SK-N-SH (cell line): ENCODE measurements at regions not wholly inside any gene's neighbourhood (a gene's known extent, or its start where the extent isn't known, plus 50 kb on each side); places are given as distances from the start of the nearest gene placed in this dataset.

ENCODE experiments used
- CTCF ChIA-PET: fragments of 300-600, 350-600 bp; formaldehyde crosslinking; extraction: SDS; loops from one replicate; lab custom pipeline; 2021; lab: Yijun Ruan, JAX
- POLR2A ChIA-PET: fragments of 350-600 bp; sonication (Branson Sonifier 250); formaldehyde crosslinking; extraction: SDS; loops from one replicate; lab custom pipeline; 2020; ENCODE audit warnings: antibody characterized with exemption, inconsistent platforms; lab: Yijun Ruan, JAX
- DNase-seq: peaks from one replicate; pipeline ENCODE4 v3.0.0; 2012
- H2AFZ ChIP-seq: fragments of 200-600 bp; sonication (generic); 2 replicates; pipeline ENCODE4 v1.8.1; 2016; ENCODE audit warnings: antibody characterized with exemption, mild to moderate bottlenecking, low read depth
- H3F3A ChIP-seq: fragments of 200-600 bp; sonication (generic); replicated peaks from 2 replicates; pipeline ENCODE3; 2016; ENCODE audit warnings: antibody characterized with exemption, mild to moderate bottlenecking; ENCODE audit not compliant: insufficient read depth
- H3K27ac ChIP-seq, 2 experiments: fragments of 200-500 bp in 1 of 2; fragments of 200-600 bp in 1 of 2; sonication (Bioruptor generic) in 1 of 2; sonication (generic), shearing (Covaris generic) in 1 of 2; 2 replicates each; pipeline versions ENCODE4 v1.5.1 to v1.6.1; 2014 to 2016; ENCODE audit warnings: low read depth in 2 of 2, inconsistent platforms in 1 of 2, low read length in 1 of 2, mild to moderate bottlenecking in 1 of 2, mixed read lengths in 1 of 2
- H3K27me3 ChIP-seq: fragments of 200-600 bp; sonication (generic), shearing (Covaris generic); 2 replicates; pipeline ENCODE4 v1.6.1; 2016; ENCODE audit warnings: mixed run types; ENCODE audit not compliant: insufficient read depth
- H3K36me3 ChIP-seq, 2 experiments: fragments of 200-500 bp in 1 of 2; fragments of 200-600 bp in 1 of 2; sonication (Bioruptor generic) in 1 of 2; sonication (generic) in 1 of 2; replicated peaks in 1 of 2; 2 replicates each; pipeline versions ENCODE3 to v1.5.1; 2014 to 2016; ENCODE audit warnings: low read length in 1 of 2, mild to moderate bottlenecking in 1 of 2; ENCODE audit not compliant: insufficient read depth in 2 of 2, control insufficient read depth in 1 of 2
- H3K4me1 ChIP-seq, 2 experiments: fragments of 200-500 bp in 1 of 2; fragments of 200-600 bp in 1 of 2; sonication (Bioruptor generic) in 1 of 2; sonication (generic), shearing (Covaris generic) in 1 of 2; 2 replicates each; pipeline versions ENCODE4 v1.5.1 to v1.6.1; 2014 to 2016; ENCODE audit warnings: low read depth in 1 of 2, low read length in 1 of 2, mixed run types in 1 of 2; ENCODE audit not compliant: insufficient read depth in 2 of 2, control insufficient read depth in 1 of 2
- H3K4me2 ChIP-seq: fragments of 200-600 bp; sonication (generic), shearing (Covaris generic); 2 replicates; pipeline ENCODE4 v1.6.1; 2017; ENCODE audit warnings: mixed run types
- H3K4me3 ChIP-seq, 2 experiments: fragments of 200-500 bp in 1 of 2; fragments of 200-600 bp in 1 of 2; sonication (Bioruptor generic) in 1 of 2; sonication (generic), shearing (Covaris generic) in 1 of 2; 2 replicates each; pipeline versions ENCODE4 v1.5.1 to v1.8.1; 2014 to 2016; ENCODE audit warnings: low read depth in 2 of 2, inconsistent platforms in 1 of 2, low read length in 1 of 2, mild to moderate bottlenecking in 1 of 2, mixed read lengths in 1 of 2, moderate library complexity in 1 of 2
- H3K79me2 ChIP-seq: fragments of 200-600 bp; sonication (generic); 2 replicates; pipeline ENCODE4 v1.8.1; 2017; ENCODE audit warnings: mild to moderate bottlenecking; ENCODE audit not compliant: insufficient read depth
- H3K9ac ChIP-seq: fragments of 200-600 bp; sonication (generic); 2 replicates; pipeline ENCODE4 v1.6.1; 2017; ENCODE audit warnings: mixed run types
- H3K9me2 ChIP-seq: fragments of 200-600 bp; sonication (generic); 2 replicates; pipeline ENCODE4 v1.6.1; 2017; ENCODE audit warnings: mixed run types
- H3K9me3 ChIP-seq: fragments of 200-600 bp; sonication (generic); 2 replicates; pipeline ENCODE4 v1.6.1; 2017; ENCODE audit warnings: mixed run types, mild to moderate bottlenecking, moderate library complexity
- H4K20me1 ChIP-seq: fragments of 200-600 bp; sonication (generic); 2 replicates; pipeline ENCODE4 v1.6.1; 2017; ENCODE audit warnings: mild to moderate bottlenecking, mixed run types; ENCODE audit not compliant: insufficient read depth
- CHD2 ChIP-seq: fragments of 150-350 bp; IDR thresholded peaks from 2 replicates; pipeline ENCODE4 v1.6.1; 2018; ENCODE audit warnings: low read length; ENCODE audit not compliant: partially characterized antibody
- EP300 ChIP-seq, 2 experiments: IDR thresholded peaks; 2 replicates each; pipeline versions ENCODE4 v1.4.0 to v1.6.1; 2012; ENCODE audit warnings: borderline replicate concordance in 1 of 2, low read depth in 1 of 2, low read length in 1 of 2
- EZH2phosphoT487 ChIP-seq: fragments of 200-600 bp; sonication (generic); IDR thresholded peaks from 2 replicates; pipeline ENCODE4 v1.6.1; 2017; ENCODE audit warnings: low read depth, mixed run types, mild to moderate bottlenecking, antibody characterized with exemption, moderate library complexity, borderline replicate concordance
- FOSL2 ChIP-seq: IDR thresholded peaks from 2 replicates; pipeline ENCODE4 v1.4.0; 2012; ENCODE audit warnings: low read depth, mild to moderate bottlenecking, moderate library complexity, borderline replicate concordance
- FOXJ3 ChIP-seq: sonication (generic); formaldehyde crosslinking; IDR thresholded peaks from 2 replicates; pipeline ENCODE4 v1.5.1; 2020; ENCODE audit warnings: mild to moderate bottlenecking, missing genetic modification reagents
- FOXM1 ChIP-seq: IDR thresholded peaks from 2 replicates; pipeline ENCODE4 v1.4.0; 2012; ENCODE audit warnings: low read depth, mild to moderate bottlenecking
- GABPA ChIP-seq: IDR thresholded peaks from 2 replicates; pipeline ENCODE4 v1.4.0; 2012; ENCODE audit warnings: low read depth, mild to moderate bottlenecking
- GATA2 ChIP-seq: sonication (generic); formaldehyde crosslinking; IDR thresholded peaks from 2 replicates; pipeline ENCODE4 v1.5.0; 2020; ENCODE audit warnings: mild to moderate bottlenecking, missing genetic modification reagents
- MXI1 ChIP-seq: IDR thresholded peaks from 2 replicates; pipeline ENCODE4 v1.6.1; 2012; ENCODE audit warnings: mild to moderate bottlenecking, low read depth, low read length, improper control_type of control experiment
- POLR2AphosphoS5 ChIP-seq: IDR thresholded peaks from 2 replicates; pipeline ENCODE4 v1.6.1; 2012; ENCODE audit warnings: low read depth, low read length
- RCOR1 ChIP-seq: fragments of 150-350 bp; IDR thresholded peaks from 2 replicates; pipeline ENCODE4 v1.6.1; 2017; ENCODE audit warnings: antibody characterized with exemption, low read length
- RFX5 ChIP-seq: IDR thresholded peaks from 2 replicates; pipeline ENCODE4 v1.6.1; 2012; ENCODE audit warnings: mild to moderate bottlenecking, improper control_type of control experiment, low read length
- RXRA ChIP-seq: IDR thresholded peaks from 2 replicates; pipeline ENCODE4 v1.4.0; 2012; ENCODE audit warnings: low read depth, mild to moderate bottlenecking, borderline replicate concordance
- TAF1 ChIP-seq: IDR thresholded peaks from 2 replicates; pipeline ENCODE4 v1.6.1; 2012; ENCODE audit warnings: low read depth, mild to moderate bottlenecking, low read length, moderate library complexity, borderline replicate concordance
- TEAD4 ChIP-seq: IDR thresholded peaks from 2 replicates; pipeline ENCODE4 v1.4.0; 2012; ENCODE audit warnings: mild to moderate bottlenecking, borderline replicate concordance; ENCODE audit not compliant: insufficient read depth
- YY1 ChIP-seq: IDR thresholded peaks from 2 replicates; pipeline ENCODE4 v1.4.0; 2012; ENCODE audit warnings: low read depth, mild to moderate bottlenecking
- WGBS: methylation state at CpG from one replicate; pipeline ENCODE4 v1.1.6; 2017; ENCODE audit warnings: low lambda C conversion rate; 5-methylcytosine and 5-hydroxymethylcytosine counted together
- TF ChIP-seq, protein P1 (sequence below): IDR thresholded peaks from 2 replicates; pipeline ENCODE4 v1.4.0; 2012; ENCODE audit warnings: low read depth
- TF ChIP-seq, protein P2 (sequence below): fragments of 150-350 bp; IDR thresholded peaks from 2 replicates; pipeline ENCODE4 v1.6.1; 2016; ENCODE audit warnings: mild to moderate bottlenecking, low read depth, low read length
- TF ChIP-seq, protein P3 (sequence below): IDR thresholded peaks from 2 replicates; pipeline ENCODE4; 2012

DNA sequence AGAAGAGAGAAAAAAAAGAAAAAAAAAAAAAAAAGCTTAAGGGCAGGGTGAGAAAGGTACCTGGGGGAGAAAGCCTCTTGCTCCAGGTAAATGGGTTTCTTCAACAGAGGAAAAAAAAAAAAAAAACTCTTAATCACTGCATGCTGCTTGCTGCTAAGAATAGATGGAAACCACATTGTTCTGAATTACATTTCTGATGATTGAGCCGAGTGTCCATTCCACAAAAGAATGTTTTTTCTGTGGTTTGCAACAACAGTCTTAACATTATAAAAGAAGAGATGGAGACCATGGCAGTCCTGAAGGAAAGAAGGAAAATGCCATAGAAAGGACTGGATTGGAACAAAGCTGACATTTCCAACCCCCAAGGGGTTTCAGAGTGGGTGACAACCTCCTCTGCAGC, 1312.7 kb downstream of the SLITRK1 start:
- ChIA-PET POLR2A (no interaction called here), CTCF (no interaction called here)
- H3K9me3 ChIP-seq = no peaks in the 10 kb centered on the region
- no peak for DNase-seq
- TF ChIP-seq FOXM1 = no peak
- TF ChIP-seq, protein P1, sequence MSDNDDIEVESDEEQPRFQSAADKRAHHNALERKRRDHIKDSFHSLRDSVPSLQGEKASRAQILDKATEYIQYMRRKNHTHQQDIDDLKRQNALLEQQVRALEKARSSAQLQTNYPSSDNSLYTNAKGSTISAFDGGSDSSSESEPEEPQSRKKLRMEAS = no peak
- TF ChIP-seq TEAD4 = no peak
- no peak for TF ChIP-seq GATA2 (CRISPR knock-in tag)
- no peak for TF ChIP-seq RFX5
- no peak for TF ChIP-seq POLR2AphosphoS5
- no peak for TF ChIP-seq FOXJ3
- no peak for TF ChIP-seq GABPA
- TF ChIP-seq, protein P2, sequence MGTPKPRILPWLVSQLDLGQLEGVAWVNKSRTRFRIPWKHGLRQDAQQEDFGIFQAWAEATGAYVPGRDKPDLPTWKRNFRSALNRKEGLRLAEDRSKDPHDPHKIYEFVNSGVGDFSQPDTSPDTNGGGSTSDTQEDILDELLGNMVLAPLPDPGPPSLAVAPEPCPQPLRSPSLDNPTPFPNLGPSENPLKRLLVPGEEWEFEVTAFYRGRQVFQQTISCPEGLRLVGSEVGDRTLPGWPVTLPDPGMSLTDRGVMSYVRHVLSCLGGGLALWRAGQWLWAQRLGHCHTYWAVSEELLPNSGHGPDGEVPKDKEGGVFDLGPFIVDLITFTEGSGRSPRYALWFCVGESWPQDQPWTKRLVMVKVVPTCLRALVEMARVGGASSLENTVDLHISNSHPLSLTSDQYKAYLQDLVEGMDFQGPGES = no peak
- no peak for TF ChIP-seq EP300 (IDR thresholded peaks at IDR 0.05; ENCODE audit: borderline replicate concordance in 1 of 2, low read depth in 1 of 2, low read length in 1 of 2)
- TF ChIP-seq FOSL2 = no peak
- TF ChIP-seq RCOR1 = no peak
- no peak for TF ChIP-seq YY1
- TF ChIP-seq EZH2phosphoT487 = no peak
- no peak for TF ChIP-seq RXRA
- TF ChIP-seq MXI1 = no peak
- TF ChIP-seq, protein P3, sequence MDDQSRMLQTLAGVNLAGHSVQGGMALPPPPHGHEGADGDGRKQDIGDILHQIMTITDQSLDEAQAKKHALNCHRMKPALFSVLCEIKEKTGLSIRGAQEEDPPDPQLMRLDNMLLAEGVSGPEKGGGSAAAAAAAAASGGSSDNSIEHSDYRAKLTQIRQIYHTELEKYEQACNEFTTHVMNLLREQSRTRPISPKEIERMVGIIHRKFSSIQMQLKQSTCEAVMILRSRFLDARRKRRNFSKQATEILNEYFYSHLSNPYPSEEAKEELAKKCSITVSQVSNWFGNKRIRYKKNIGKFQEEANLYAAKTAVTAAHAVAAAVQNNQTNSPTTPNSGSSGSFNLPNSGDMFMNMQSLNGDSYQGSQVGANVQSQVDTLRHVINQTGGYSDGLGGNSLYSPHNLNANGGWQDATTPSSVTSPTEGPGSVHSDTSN = no peak
- no peak for TF ChIP-seq CHD2
- TF ChIP-seq TAF1 = no peak
- no peaks in the 10 kb centered on the region for H3K4me1 ChIP-seq
- H3K27me3 ChIP-seq = no peaks in the 10 kb centered on the region
- no peak overlapping the region for H3K4me2 ChIP-seq
- no peaks in the 10 kb centered on the region for H3K36me3 ChIP-seq
- H2AFZ ChIP-seq = no peak overlapping the region
- H3K27ac ChIP-seq = no peak overlapping the region
- H3F3A ChIP-seq = no peaks in the 10 kb centered on the region
- H3K4me3 ChIP-seq = no peak overlapping the region
- 8% methylated on average over 1 of the region's 1 CpG for WGBS
- H3K9ac ChIP-seq = no peak overlapping the region
- no peaks in the 10 kb centered on the region for H3K9me2 ChIP-seq
- no peaks in the 10 kb centered on the region for H4K20me1 ChIP-seq
- no peaks in the 10 kb centered on the region for H3K79me2 ChIP-seq
